Osteoblast (primary cell): ENCODE measurements at regions not wholly inside any gene's neighbourhood (a gene's known extent, or its start where the extent isn't known, plus 50 kb on each side); places are given as distances from the start of the nearest gene placed in this dataset.

Experiments used
- DNase-seq: peaks from one replicate; pipeline ENCODE4 v3.0.0; 2011; ENCODE audit warnings: low spot score, mixed read lengths; ENCODE audit not compliant: insufficient read length; ENCODE audit errors: missing footprints
- H2AFZ ChIP-seq: 2 replicates; pipeline ENCODE4 v1.6.0; 2011; ENCODE audit warnings: mild to moderate bottlenecking, low read length
- H3K27ac ChIP-seq: 2 replicates; pipeline ENCODE4 v1.5.1; 2011; ENCODE audit warnings: mild to moderate bottlenecking, low read depth, low read length, moderate library complexity
- H3K27me3 ChIP-seq: 2 replicates; pipeline ENCODE4 v1.6.0; 2012; ENCODE audit warnings: mild to moderate bottlenecking, control low read depth, inconsistent platforms, low read length, moderate library complexity; ENCODE audit not compliant: insufficient read depth
- H3K36me3 ChIP-seq: 2 replicates; pipeline ENCODE4 v1.5.1; 2011; ENCODE audit warnings: mild to moderate bottlenecking, low read length, control low read depth, moderate library complexity; ENCODE audit not compliant: insufficient read depth
- H3K4me1 ChIP-seq: 2 replicates; pipeline ENCODE4 v1.5.1; 2011; ENCODE audit warnings: mild to moderate bottlenecking, low read length, control low read depth, moderate library complexity; ENCODE audit not compliant: insufficient read depth
- H3K4me2 ChIP-seq: 2 replicates; pipeline ENCODE4 v1.6.0; 2011; ENCODE audit warnings: mild to moderate bottlenecking, low read length; ENCODE audit not compliant: insufficient read depth
- H3K4me3 ChIP-seq: fragments of 200-600 bp; sonication (generic); 3 replicates; pipeline ENCODE4 v1.5.1; 2012; ENCODE audit warnings: mild to moderate bottlenecking, low read length, inconsistent platforms; ENCODE audit not compliant: insufficient read depth
- H3K79me2 ChIP-seq: 2 replicates; pipeline ENCODE4 v1.6.0; 2012; ENCODE audit warnings: mild to moderate bottlenecking, low read length, control low read depth, inconsistent platforms; ENCODE audit not compliant: insufficient read depth
- H3K9me3 ChIP-seq: 2 replicates; pipeline ENCODE4 v1.5.1; 2011; ENCODE audit warnings: low read depth, low read length, control low read depth
- H4K20me1 ChIP-seq: 2 replicates; pipeline ENCODE4 v1.6.0; 2012; ENCODE audit warnings: mild to moderate bottlenecking, low read length, control low read depth; ENCODE audit not compliant: insufficient read depth
- TF ChIP-seq, protein P1 (sequence below): IDR thresholded peaks from 2 replicates; pipeline ENCODE4 v1.5.1; 2011; ENCODE audit warnings: mild to moderate bottlenecking, low read depth, low read length, moderate library complexity; ENCODE audit errors: extremely low read depth

DNA sequence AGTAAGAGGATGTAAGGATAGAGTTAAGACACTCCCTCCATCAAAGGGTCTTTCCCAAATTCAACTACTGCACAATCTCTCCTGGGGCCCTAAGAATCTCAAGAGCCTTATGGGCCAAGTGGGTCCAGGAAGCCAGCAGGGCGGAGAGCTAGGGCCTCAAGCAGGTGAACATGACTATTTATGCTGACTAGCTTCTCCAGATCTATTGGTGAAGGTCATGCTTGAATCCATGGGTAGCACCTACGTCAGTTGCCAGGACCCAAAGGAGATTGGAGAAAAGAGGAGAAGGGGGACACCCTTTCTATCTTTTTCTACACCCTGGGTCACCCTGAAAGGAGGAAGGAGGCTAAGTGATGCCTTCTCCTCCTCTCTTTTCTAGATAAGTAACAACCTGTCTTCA is 534.2 kb upstream of the MIS18BP1 start:
- Histone ChIP-seq H3K4me1 (no peaks in the 10 kb centered on the region), H3K79me2 (no peaks in the 10 kb centered on the region), H4K20me1 (no peaks in the 10 kb centered on the region), H2AFZ (no peak overlapping the region), H3K4me2 (no peak overlapping the region), H3K36me3 (no peaks in the 10 kb centered on the region), H3K4me3 (no peak overlapping the region), H3K9me3 (peaks cover 7% of the 10 kb centered on the region), H3K27me3 (no peaks in the 10 kb centered on the region), H3K27ac (no peak overlapping the region)
- TF ChIP-seq, protein P1, sequence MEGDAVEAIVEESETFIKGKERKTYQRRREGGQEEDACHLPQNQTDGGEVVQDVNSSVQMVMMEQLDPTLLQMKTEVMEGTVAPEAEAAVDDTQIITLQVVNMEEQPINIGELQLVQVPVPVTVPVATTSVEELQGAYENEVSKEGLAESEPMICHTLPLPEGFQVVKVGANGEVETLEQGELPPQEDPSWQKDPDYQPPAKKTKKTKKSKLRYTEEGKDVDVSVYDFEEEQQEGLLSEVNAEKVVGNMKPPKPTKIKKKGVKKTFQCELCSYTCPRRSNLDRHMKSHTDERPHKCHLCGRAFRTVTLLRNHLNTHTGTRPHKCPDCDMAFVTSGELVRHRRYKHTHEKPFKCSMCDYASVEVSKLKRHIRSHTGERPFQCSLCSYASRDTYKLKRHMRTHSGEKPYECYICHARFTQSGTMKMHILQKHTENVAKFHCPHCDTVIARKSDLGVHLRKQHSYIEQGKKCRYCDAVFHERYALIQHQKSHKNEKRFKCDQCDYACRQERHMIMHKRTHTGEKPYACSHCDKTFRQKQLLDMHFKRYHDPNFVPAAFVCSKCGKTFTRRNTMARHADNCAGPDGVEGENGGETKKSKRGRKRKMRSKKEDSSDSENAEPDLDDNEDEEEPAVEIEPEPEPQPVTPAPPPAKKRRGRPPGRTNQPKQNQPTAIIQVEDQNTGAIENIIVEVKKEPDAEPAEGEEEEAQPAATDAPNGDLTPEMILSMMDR: no peak
- no peak for DNase-seq

DNA sequence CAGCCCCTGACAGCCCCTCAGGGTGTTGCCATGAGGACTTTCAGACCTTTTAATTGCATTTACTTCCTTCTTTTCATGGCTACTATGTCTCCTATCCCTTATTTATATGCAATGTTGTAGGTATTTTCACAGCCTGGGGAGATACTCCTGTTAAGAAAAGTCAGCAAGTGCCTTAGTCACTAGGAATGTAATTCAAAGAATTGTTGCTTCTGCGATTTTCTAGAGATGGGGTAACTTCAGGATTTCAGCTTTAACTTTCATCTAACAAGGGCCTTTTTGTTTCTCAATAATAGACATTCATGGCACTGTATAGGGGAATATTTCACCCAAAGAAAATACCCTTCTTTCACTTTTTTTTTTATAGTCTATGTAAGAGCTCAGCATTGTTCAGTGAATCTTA is 533.3 kb upstream of the MIS18BP1 start:
- Histone ChIP-seq H3K4me2 (no peak overlapping the region), H3K27me3 (no peaks in the 10 kb centered on the region), H3K27ac (no peak overlapping the region), H3K79me2 (no peaks in the 10 kb centered on the region), H3K4me3 (no peak overlapping the region), H4K20me1 (no peaks in the 10 kb centered on the region), H3K9me3 (peaks cover 7% of the 10 kb centered on the region), H3K4me1 (no peaks in the 10 kb centered on the region), H2AFZ (no peak overlapping the region), H3K36me3 (no peaks in the 10 kb centered on the region)
- TF ChIP-seq, protein P1: no peak
- DNase-seq: no peak

- no peak for DNase-seq
- Histone ChIP-seq H3K9me3 (peaks cover 7% of the 10 kb centered on the region), H3K27me3 (no peaks in the 10 kb centered on the region), H2AFZ (no peak overlapping the region), H3K4me3 (no peak overlapping the region), H3K4me2 (no peak overlapping the region), H3K79me2 (no peaks in the 10 kb centered on the region), H3K27ac (no peak overlapping the region), H3K4me1 (no peaks in the 10 kb centered on the region), H3K36me3 (no peaks in the 10 kb centered on the region), H4K20me1 (no peaks in the 10 kb centered on the region)
- TF ChIP-seq, protein P1: no peak
Observed at GRCh38 chr14:45785240-45785639, 532.2 kb upstream of the MIS18BP1 start.

GRCh38 chr14:45766247-45766646 is 513.2 kb upstream of the MIS18BP1 start:
- H3K79me2 ChIP-seq: no peaks in the 10 kb centered on the region
- H3K4me3 ChIP-seq: no peak overlapping the region
- no peak for DNase-seq
- no peaks in the 10 kb centered on the region for H3K4me1 ChIP-seq
- no peaks in the 10 kb centered on the region for H3K36me3 ChIP-seq
- no peaks in the 10 kb centered on the region for H3K27me3 ChIP-seq
- no peaks in the 10 kb centered on the region for H4K20me1 ChIP-seq
- H2AFZ ChIP-seq: no peak overlapping the region
- no peak overlapping the region for H3K27ac ChIP-seq
- H3K9me3 ChIP-seq: no peaks in the 10 kb centered on the region
- TF ChIP-seq, protein P1: no peak
- no peak overlapping the region for H3K4me2 ChIP-seq
